KOPT-K1 (cell line): ENCODE measurements at regions not wholly inside any gene's neighbourhood (a gene's known extent, or its start where the extent isn't known, plus 50 kb on each side); places are given as distances from the start of the nearest gene placed in this dataset.

Source experiments
- H3K27ac ChIP-seq: fragments of 200-600 bp; sonication (generic); 2 replicates; pipeline ENCODE4 v1.5.1; 2016; ENCODE audit warnings: antibody characterized with exemption, mild to moderate bottlenecking, low read depth, low read length; ENCODE audit not compliant: poor library complexity, severe bottlenecking
- H3K36me3 ChIP-seq: fragments of 200-600 bp; sonication (generic); 2 replicates; pipeline ENCODE4 v1.5.1; 2017; ENCODE audit warnings: antibody characterized with exemption, mild to moderate bottlenecking, low read length, moderate library complexity; ENCODE audit not compliant: insufficient read depth
- H3K9me3 ChIP-seq: fragments of 200-600 bp; sonication (generic); 2 replicates; pipeline ENCODE4 v1.5.1; 2017; ENCODE audit warnings: antibody characterized with exemption, low read length, mild to moderate bottlenecking; ENCODE audit not compliant: insufficient read depth, poor library complexity, severe bottlenecking

DNA sequence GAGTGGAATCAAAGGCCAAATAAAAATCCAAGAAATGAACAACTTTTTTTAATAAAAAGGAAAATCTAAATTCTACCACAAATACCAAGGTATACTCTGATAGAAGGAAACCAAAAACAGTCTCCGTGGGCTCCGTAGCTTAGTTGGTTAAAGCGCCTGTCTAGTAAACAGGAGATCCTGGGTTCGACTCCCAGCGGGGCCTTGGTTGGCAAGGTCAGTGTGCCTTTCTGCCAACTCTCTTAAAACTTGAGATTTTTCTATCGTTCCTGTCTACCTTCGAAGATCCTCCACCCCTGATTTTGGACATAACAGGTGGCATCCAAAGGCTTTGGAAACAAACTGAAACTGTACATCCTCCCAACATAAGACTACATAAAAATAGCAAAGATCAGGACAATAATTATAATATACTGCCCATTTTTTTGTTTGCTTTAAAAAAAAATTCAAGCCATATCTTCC lies 197.9 kb downstream of the TRIM27 start:
- Histone ChIP-seq H3K27ac (no peak overlapping the region), H3K9me3 (no peaks in the 10 kb centered on the region)

DNA sequence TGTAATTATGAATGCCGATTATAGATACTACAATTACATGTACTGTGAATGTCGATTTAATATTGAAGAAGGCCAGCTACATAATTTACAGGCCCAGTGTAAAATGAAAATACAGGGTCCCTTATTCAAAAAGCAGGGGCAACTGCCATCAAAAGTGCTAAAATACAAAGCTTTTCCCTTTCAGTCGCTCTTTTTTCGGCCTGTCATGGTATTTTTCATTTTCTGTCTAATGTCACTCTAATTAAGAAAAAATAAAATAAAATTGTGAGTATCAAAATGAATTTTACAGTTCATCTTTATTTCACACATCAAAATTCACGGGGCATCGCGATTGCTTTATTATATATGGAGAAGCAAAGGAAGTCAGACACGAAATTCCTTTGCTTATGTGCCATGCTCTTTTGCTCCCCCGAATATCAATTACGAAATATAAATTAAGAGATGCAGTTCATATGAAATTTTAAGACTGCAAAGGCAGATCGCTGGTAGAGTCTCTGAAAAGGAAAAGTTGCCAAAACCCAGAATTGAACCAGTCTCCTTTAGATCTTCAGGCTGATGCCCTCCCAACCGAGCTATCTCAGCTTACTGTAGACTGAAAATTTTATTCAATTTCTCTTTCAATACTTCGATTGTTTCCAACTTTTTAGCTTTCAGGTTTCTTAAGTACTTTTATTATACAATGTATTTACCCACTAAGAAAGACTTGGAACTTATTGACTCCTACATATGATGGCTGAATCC lies 197.0 kb downstream of the TRIM27 start:
- no peaks in the 10 kb centered on the region for H3K36me3 ChIP-seq
- H3K27ac ChIP-seq: no peak overlapping the region
- no peaks in the 10 kb centered on the region for H3K9me3 ChIP-seq

More for the DNA sequence above, 197.9 kb downstream of the TRIM27 start:
- H3K36me3 ChIP-seq: no peaks in the 10 kb centered on the region

DNA sequence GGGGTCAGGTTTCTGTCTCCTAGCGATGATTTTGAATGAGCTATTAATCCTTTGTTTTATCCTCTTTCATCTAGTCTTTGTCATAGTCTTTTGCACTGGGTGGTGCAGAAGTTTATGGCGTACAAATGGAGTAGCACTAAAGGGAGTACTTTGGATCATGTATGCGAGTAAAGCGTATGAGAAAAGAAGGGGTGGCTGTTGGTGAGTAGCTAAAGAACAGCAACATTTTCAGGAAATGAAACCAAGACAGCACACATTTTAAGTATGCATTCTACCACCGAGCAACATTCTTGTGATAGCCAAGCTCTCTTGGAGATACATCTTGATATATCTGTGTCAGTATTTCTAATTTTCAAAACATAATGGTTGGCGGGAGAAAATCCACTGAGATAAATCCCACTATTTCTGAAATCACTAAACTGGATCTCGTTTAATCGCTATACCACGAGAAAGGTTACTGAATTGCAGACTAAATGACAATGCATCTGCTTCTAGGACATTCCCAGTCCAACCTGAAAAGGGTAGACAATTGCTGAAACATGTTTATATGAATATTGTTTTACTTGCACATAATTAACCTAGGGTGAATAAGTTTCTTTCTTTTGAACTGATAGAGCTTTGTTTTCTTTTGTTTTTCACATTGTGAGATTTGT lies 196.1 kb downstream of the TRIM27 start:
- Histone ChIP-seq H3K27ac (no peak overlapping the region), H3K9me3 (no peaks in the 10 kb centered on the region), H3K36me3 (no peaks in the 10 kb centered on the region)

DNA sequence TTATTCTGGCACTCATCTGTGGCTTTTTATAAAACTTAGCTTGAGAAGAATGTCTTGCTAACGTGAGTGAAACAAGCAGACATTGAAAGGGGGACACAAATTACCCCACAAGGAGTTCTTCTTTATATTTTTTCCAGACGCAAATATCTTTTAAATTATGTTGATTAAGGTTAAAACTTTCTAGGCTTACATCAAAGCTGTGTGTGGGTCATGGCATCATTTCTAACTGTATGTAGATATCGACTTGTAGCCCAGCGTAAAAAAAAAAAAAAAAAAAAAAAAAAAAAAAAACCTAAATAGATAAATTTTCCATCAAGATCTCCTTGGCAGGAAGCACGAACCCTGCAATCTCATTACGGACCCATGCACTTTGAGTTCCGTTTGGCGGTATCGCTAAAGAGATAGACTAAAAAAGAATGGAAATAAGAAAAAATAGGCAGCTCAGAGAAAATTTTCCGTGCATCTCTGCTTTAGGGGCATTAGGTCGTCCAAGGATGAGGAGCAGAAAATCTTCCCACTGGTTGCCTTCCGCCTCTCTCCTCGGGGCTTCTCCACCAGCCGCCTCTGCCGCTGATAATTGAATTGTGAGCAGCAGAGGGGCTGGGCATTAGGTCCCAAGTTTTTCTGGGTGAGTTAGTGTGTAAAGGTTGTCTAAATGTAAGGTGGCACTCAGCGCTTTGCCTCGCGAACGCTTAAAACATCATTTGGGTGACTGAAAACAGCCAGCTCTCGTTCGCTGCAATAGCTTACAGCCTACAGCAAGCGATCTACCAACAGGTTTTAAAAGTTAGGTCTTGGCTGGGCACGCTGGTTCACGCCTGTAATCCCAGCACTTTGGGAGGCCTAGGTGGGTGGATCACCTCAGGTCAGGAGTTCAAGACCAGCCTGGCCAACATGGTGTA lies 194.0 kb downstream of the TRIM27 start:
- H3K27ac ChIP-seq: no peak overlapping the region
- no peaks in the 10 kb centered on the region for H3K36me3 ChIP-seq

DNA sequence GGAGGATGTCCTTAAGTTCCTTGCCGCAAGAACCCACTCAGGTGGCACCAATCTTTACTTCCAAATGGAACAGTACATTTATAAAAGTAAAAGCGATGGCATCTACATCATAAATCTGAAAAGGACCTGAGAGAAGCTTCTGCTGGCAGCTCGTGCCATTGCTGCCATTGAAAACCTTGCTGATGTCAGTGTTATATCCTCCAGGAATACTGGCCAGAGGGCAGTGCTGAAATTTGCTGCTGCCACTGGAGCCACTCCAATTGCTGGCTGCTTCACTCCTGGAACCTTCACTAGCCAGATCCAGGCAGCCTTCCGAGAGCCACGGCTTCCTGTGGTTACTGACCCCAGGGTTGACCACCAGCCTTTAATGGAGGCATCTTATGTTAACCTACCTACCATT lies 191.7 kb downstream of the TRIM27 start:
- H3K9me3 ChIP-seq: no peaks in the 10 kb centered on the region
- no peaks in the 10 kb centered on the region for H3K36me3 ChIP-seq
- no peak overlapping the region for H3K27ac ChIP-seq

More for the DNA sequence above, 194.0 kb downstream of the TRIM27 start:
- no peaks in the 10 kb centered on the region for H3K9me3 ChIP-seq

DNA sequence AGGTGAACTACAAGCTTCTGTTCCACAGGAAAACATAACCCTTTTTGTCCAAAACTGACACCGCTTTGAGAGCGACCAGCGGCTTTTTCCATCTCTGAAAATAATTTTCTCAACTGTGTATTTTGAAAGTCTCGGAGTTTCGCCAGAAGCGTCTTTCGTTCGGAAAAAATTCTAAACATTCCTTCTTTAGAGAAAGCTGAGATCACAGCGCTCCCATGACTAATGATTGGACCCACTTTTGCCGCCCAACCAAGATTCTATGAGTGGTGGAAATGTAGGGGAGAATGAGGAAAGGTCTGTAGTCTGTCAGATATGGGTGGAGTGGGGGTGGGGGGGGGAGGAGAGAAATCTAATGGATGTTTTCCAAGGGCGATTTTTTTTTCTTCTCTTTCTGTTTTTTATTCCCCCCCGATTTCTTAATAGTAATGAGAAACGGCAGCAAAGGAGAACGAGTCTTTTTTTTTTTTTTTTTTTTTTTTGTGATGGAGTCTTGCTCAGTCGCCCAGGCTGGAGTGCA lies 189.3 kb downstream of the TRIM27 start:
- Histone ChIP-seq H3K9me3 (no peaks in the 10 kb centered on the region), H3K36me3 (no peaks in the 10 kb centered on the region), H3K27ac (no peak overlapping the region)

DNA sequence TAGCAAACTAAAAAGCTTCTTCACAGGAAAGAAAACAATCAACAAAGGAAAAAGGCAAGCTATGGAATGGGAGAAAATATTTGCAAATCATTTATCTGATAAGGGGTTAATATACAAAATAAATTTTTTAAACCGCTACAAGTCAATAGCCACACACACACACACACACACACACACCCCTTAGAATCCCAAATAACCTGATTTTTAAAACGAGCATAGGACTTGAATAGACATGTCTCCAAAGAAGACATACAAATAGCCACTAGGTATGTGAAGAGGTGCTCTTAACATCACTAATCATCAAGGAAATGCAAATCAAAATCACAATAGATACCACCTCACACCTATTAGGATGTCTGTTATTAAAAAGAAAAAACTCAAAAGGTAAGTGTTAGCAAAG lies 187.7 kb downstream of the TRIM27 start:
- Histone ChIP-seq H3K9me3 (no peaks in the 10 kb centered on the region), H3K27ac (no peak overlapping the region), H3K36me3 (no peaks in the 10 kb centered on the region)

DNA sequence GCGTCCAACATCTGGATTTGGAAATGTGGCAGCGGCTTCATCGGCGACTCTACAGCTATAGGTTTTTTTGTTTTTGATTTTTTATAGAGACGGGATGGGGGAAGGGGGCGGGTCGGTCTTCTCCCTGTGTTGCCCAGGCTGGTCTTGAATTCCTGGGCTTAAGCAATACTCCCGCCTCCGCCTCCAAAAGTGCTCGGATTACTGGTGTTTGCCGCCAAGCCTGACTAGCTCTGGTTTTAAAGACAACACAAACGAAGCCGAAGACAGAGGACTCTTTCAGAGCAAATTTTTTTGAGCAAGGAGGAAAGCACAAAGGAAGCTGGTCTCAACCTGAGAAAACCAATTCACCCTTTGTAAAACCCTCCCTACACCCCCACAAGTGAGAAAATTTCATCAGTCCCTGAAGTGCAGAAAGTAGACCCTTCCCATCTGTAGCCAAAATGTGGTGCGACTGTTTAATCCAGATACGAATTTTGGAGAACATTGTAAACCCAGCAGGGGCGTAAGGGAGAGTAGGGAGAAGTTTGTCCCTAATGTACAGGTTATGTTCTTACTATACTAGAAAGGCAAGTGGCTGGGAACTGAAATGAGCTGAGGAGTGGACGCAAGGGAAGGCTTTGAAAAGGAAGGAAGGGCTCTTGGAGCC lies 185.9 kb downstream of the TRIM27 start:
- H3K27ac ChIP-seq: no peak overlapping the region
- no peaks in the 10 kb centered on the region for H3K36me3 ChIP-seq
- H3K9me3 ChIP-seq: no peaks in the 10 kb centered on the region

DNA sequence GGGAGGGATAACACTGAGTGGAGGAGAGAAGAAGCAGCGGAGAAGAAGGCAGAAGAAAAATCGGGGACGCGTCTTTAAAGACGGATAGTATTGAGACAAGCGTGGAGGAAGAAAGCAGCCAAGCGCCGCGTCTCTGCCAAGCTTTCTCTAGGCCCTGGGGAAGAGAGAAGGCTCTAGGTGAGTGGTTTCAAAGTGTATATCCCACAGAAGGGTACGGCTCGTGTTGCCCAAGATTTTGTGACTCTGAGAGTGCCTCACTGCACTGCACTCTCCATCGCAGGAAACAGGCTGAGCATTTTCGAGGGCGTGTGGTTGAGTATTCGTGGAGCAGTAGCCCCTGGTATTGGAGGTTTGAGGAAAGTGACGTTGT lies 185.4 kb downstream of the TRIM27 start:
- H3K9me3 ChIP-seq: no peaks in the 10 kb centered on the region
- H3K27ac ChIP-seq: no peak overlapping the region
- no peaks in the 10 kb centered on the region for H3K36me3 ChIP-seq

DNA sequence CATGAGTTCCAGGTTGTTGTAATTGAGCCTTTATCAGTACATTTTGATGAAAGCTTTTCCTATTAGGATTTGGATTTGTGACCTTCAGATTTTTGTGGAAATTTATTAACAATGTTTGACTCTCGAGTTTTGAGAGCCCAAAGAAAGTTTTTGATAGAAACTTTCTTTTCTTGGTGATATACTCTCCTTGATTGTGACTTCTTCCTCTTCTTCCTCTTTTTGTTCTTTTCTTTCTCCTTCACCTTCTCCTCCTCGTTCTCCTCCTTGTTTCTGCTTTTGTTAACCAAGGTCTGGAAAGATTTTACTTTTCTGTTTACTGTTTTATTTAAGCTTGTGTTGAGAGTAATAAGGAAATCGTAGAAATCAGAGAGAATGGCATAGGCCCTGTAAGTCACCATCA lies 182.4 kb downstream of the TRIM27 start:
- H3K27ac ChIP-seq: no peak overlapping the region
- no peaks in the 10 kb centered on the region for H3K9me3 ChIP-seq

DNA sequence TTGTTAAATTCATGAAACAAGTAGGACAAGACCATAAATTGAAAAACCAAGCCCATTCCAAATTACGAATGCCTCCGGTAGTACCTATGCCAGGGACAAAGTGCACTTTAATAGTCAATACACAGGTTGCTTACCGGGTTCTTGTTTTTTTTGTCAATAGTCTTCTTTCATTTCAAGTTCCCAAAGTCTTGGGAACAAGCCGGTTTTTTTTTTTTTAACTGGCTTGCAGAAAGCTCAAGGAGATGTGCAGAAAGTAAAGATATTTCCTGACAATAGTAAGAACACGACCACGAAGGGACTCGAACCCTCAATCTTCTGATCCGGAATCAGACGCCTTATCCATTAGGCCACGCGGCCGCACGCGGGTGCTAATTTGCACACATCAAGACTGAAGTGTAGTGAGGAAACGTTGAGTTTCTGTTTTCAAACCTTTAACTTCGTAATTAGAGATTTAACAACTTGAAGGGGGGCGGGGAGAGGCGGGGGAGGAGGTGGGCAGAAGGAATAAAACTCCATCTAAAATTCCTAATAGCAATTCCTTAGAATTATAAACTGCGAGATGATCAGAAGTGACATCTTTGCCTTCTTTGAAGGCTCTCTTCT lies 181.0 kb downstream of the TRIM27 start:
- H3K27ac ChIP-seq: no peak overlapping the region
- H3K9me3 ChIP-seq: no peaks in the 10 kb centered on the region
- H3K36me3 ChIP-seq: no peaks in the 10 kb centered on the region

More for the DNA sequence above, 182.4 kb downstream of the TRIM27 start:
- no peaks in the 10 kb centered on the region for H3K36me3 ChIP-seq

DNA sequence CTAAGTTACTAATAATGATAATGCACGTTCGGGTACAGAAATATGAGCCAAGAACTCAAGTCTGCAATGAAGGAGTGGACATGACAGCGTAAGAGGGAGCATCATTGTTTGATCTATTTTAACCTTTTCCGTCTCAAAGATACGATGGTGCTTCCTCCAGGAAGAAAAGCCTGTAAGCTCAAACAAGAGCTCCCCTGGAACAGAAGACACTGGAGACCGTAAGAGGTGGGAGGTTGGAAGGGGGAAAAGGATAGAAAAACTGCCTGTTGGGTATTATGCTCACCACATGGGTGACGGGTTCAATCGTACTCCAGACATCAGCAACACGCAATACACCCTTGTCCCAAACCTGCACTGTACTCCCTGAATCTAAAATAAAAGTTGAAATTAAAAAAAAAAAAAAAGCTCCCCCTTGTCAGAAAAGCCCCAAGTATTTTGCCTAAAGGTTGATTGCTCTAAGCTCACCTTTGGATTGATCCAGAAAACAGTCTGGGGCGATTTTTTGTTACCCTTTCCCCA lies 180.5 kb downstream of the TRIM27 start:
- H3K36me3 ChIP-seq: no peaks in the 10 kb centered on the region
- no peaks in the 10 kb centered on the region for H3K9me3 ChIP-seq
- H3K27ac ChIP-seq: no peak overlapping the region

DNA sequence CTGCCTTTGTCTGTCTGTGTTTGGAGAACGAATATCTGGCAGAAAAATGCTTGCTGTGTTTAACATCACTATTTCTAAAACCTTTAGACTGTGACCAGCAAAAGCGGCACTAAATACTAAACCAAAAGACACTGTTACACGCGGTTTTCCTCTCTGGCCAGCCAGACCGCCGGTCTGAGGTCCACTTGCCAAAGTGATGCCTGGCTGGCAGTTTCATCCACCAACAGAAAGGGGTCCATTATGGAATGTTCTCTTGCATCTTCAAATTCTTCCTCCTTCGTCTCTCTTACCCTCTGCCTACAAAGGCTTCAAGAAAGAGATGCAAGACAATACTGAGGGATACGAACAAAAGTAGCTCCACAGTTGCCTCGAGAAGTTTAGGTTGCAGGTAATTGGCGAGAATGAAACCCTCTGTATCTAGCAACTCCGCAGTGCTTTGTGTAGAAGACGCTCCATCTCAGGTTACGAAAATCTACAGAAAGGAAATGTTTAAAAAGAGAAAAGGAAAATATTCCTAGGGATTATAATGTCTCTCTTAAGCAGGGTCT lies 176.6 kb downstream of the TRIM27 start:
- Histone ChIP-seq H3K9me3 (peaks cover 5% of the 10 kb centered on the region), H3K36me3 (no peaks in the 10 kb centered on the region), H3K27ac (no peak overlapping the region)

DNA sequence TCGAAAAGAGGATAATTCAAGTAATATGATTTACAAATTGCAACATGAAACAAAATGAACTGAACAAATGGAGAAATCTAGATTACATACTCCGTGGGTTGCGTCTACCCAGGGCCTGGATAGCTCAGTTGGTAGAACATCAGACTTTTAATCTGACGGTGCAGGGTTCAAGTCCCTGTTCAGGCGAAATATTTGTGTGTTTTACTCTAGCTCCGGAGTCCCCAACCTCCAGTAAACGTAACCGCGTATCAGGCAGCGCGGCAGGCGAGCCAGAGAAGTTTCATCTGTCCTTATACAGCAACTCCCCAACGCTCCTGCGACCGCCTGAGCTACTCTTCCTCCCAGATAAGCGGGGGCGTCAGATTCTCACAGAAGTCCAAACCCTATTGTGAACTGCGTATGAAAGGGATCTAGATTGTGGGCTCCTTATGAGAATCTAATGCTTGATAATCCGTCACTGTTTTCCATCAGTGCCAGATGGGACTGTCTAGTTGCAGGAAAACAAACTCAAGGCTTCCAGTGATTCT lies 176.1 kb downstream of the TRIM27 start:
- no peak overlapping the region for H3K27ac ChIP-seq

More for the DNA sequence above, 176.1 kb downstream of the TRIM27 start:
- Histone ChIP-seq H3K9me3 (peaks cover 5% of the 10 kb centered on the region), H3K36me3 (no peaks in the 10 kb centered on the region)
